Suprapubic skin (tissue), 4 donors: ENCODE measurements at regions not wholly inside any gene's neighbourhood (a gene's known extent, or its start where the extent isn't known, plus 50 kb on each side); places are given as distances from the start of the nearest gene placed in this dataset.
"Not testable (repeated sequence)": the region's sequence is repeated elsewhere in the genome, so short reads cannot be mapped to it uniquely, and the experiment has no call there.

Experiments used
- DNase-seq, 2 donors: peaks; one replicate each; pipeline ENCODE4 v3.0.0-alpha.2; 2019; ENCODE audit warnings: low spot score in 2 of 2
- H3K27ac ChIP-seq: fragments of 200-600 bp; sonication (generic); one replicate; pipeline ENCODE4 v1.5.1; 2019
- H3K27me3 ChIP-seq: fragments of 200-600 bp; sonication (generic); one replicate; pipeline ENCODE4 v1.5.1; 2019
- H3K36me3 ChIP-seq: fragments of 200-600 bp; sonication (generic); one replicate; pipeline ENCODE4 v1.5.1; 2019
- H3K4me1 ChIP-seq: fragments of 200-600 bp; sonication (generic); one replicate; pipeline ENCODE4 v1.5.1; 2019
- H3K4me3 ChIP-seq: fragments of 200-600 bp; sonication (generic); one replicate; pipeline ENCODE4 v1.5.1; 2019; ENCODE audit warnings: mild to moderate bottlenecking
- H3K9me3 ChIP-seq: fragments of 200-600 bp; sonication (generic); one replicate; pipeline ENCODE4 v1.5.1; 2019
- EP300 ChIP-seq: sonication (generic); formaldehyde crosslinking; IDR thresholded peaks from one replicate; pipeline ENCODE4 v1.6.1; 2017; ENCODE audit warnings: antibody characterized with exemption
- POLR2A ChIP-seq, 2 donors: fragments of 450-650 bp; IDR thresholded peaks; one replicate each; pipeline ENCODE4 v1.6.1; 2017; ENCODE audit warnings: antibody characterized with exemption in 2 of 2, mild to moderate bottlenecking in 2 of 2, moderate library complexity in 2 of 2
- POLR2AphosphoS5 ChIP-seq, 3 donors: sonication (generic); formaldehyde crosslinking; IDR thresholded peaks; one replicate each; pipeline ENCODE4 v1.6.1; 2017; ENCODE audit warnings: antibody characterized with exemption in 3 of 3
- WGBS: methylation state at CpG from one replicate; pipeline ENCODE4 v1.1.5; 2018; 5-methylcytosine and 5-hydroxymethylcytosine counted together
- TF ChIP-seq, protein P1 (sequence below), 2 donors: fragments of 200-600 bp in 1 of 2; fragments of 450-650 bp in 1 of 2; sonication (generic) in 1 of 2; IDR thresholded peaks; one replicate each; pipeline ENCODE4 v1.5.1; 2016 to 2019; ENCODE audit warnings: antibody characterized with exemption in 2 of 2, mild to moderate bottlenecking in 1 of 2, moderate library complexity in 1 of 2

DNA sequence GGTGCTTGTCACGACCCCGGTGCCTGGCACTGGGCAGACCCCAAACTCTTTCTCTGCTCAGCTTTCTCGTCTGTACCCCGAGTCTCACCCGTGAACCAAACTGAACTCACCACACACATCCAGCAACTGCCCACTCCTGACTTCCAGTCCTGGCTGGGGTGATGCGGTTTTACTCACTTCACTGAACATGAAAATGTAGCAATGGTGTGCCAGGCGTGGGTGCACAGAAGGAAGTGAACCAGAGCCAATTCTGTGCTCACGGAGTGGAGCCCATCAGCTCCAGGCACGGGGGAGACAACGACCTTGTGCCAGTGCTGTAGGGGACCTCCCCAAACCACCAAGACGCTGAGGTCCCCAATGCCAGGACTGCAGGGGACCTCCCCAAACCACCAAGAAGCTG, 78.7 kb upstream of the AFDN start:
- TF ChIP-seq POLR2A (IDR thresholded peaks at IDR 0.05) (no peak), EP300 (no peak), POLR2AphosphoS5 (IDR thresholded peaks at IDR 0.05) (no peak)
- TF ChIP-seq, protein P1, sequence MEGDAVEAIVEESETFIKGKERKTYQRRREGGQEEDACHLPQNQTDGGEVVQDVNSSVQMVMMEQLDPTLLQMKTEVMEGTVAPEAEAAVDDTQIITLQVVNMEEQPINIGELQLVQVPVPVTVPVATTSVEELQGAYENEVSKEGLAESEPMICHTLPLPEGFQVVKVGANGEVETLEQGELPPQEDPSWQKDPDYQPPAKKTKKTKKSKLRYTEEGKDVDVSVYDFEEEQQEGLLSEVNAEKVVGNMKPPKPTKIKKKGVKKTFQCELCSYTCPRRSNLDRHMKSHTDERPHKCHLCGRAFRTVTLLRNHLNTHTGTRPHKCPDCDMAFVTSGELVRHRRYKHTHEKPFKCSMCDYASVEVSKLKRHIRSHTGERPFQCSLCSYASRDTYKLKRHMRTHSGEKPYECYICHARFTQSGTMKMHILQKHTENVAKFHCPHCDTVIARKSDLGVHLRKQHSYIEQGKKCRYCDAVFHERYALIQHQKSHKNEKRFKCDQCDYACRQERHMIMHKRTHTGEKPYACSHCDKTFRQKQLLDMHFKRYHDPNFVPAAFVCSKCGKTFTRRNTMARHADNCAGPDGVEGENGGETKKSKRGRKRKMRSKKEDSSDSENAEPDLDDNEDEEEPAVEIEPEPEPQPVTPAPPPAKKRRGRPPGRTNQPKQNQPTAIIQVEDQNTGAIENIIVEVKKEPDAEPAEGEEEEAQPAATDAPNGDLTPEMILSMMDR (IDR thresholded peaks at IDR 0.05) = no peak
- H3K4me3 ChIP-seq = no peak overlapping the region
- no peak overlapping the region for H3K27ac ChIP-seq
- H3K4me1 ChIP-seq = peaks cover 36% of the 10 kb centered on the region
- no peak for DNase-seq
- WGBS = 88% methylated on average over 9 of the region's 11 CpGs
- H3K27me3 ChIP-seq = peaks cover 7% of the 10 kb centered on the region
- H3K36me3 ChIP-seq = no peaks in the 10 kb centered on the region
- H3K9me3 ChIP-seq = no peaks in the 10 kb centered on the region

GRCh38 chr6:167748458-167749379, 78.0 kb upstream of the AFDN start:
- Histone ChIP-seq H3K27me3 (peaks cover 7% of the 10 kb centered on the region), H3K4me1 (peaks cover 36% of the 10 kb centered on the region), H3K36me3 (no peaks in the 10 kb centered on the region), H3K4me3 (no peak overlapping the region), H3K9me3 (no peaks in the 10 kb centered on the region), H3K27ac (no peak overlapping the region)
- no peak for DNase-seq
- TF ChIP-seq POLR2AphosphoS5 (IDR thresholded peaks at IDR 0.05) = no peak
- TF ChIP-seq, protein P1 (IDR thresholded peaks at IDR 0.05) = no peak
- TF ChIP-seq EP300 = no peak
- no peak for TF ChIP-seq POLR2A (IDR thresholded peaks at IDR 0.05)
- 70% methylated on average over 18 of the region's 26 CpGs for WGBS

- 47% methylated on average over 4 of the region's 4 CpGs for WGBS
- H3K9me3 ChIP-seq = no peaks in the 10 kb centered on the region
- TF ChIP-seq EP300 (no peak), POLR2A (IDR thresholded peaks at IDR 0.05) (no peak), POLR2AphosphoS5 (IDR thresholded peaks at IDR 0.05) (peak in 2 of 3 donors; percentile 78 to 92)
- TF ChIP-seq, protein P1 (IDR thresholded peaks at IDR 0.05) = no peak
- peaks cover 25% of the 10 kb centered on the region for H3K4me1 ChIP-seq
- peak overlapping the region; percentile 77 for H3K27ac ChIP-seq
- no peaks in the 10 kb centered on the region for H3K27me3 ChIP-seq
- peak in 1 of 2 donors; percentile 79 for DNase-seq
- no peaks in the 10 kb centered on the region for H3K36me3 ChIP-seq
- peak overlapping the region; percentile 20 for H3K4me3 ChIP-seq
These were observed 75.8 kb upstream of the AFDN start for GRCh38 chr6:167750956-167751358.

- WGBS = 44% methylated on average over 7 of the region's 7 CpGs
- TF ChIP-seq, protein P1 (IDR thresholded peaks at IDR 0.05) = no peak
- no peak for TF ChIP-seq POLR2AphosphoS5 (IDR thresholded peaks at IDR 0.05)
- no peak for TF ChIP-seq POLR2A (IDR thresholded peaks at IDR 0.05)
- TF ChIP-seq EP300 = no peak
- peaks cover 25% of the 10 kb centered on the region for H3K4me1 ChIP-seq
- DNase-seq = no peak
- H3K36me3 ChIP-seq = no peaks in the 10 kb centered on the region
- peak overlapping the region; percentile 20 for H3K4me3 ChIP-seq
- no peaks in the 10 kb centered on the region for H3K9me3 ChIP-seq
- peak overlapping the region; percentile 77 for H3K27ac ChIP-seq
- no peaks in the 10 kb centered on the region for H3K27me3 ChIP-seq
These were observed 75.1 kb upstream of the AFDN start for GRCh38 chr6:167751579-167752115.

DNA sequence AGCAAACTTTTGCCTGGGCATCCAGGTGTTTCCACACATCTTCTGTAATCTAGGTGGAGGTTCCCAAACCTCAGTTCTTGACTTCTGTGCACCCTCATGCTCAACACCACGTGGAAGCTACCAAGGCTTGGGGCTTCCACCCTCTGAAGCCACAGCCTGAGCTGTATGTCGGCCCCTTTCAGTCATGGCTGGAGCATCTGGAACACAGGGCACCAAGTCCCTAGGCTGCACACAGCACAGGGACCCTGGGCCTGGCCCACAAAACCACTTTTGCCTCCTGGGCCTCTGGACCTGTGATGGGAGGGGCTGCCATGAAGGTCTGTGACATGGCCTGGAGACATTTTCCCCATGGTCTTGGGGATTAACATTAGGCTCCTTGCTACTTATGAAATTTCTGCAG, 73.4 kb upstream of the AFDN start:
- H3K27me3 ChIP-seq, H3K9me3 ChIP-seq, H3K4me3 ChIP-seq, H3K36me3 ChIP-seq, DNase-seq, H3K27ac ChIP-seq: not testable (repeated sequence)
- 90% methylated on average over 2 of the region's 2 CpGs for WGBS
- peaks cover 24% of the 10 kb centered on the region for H3K4me1 ChIP-seq
